ENCODE measurements at regions not wholly inside any gene's neighbourhood (a gene's known extent, or its start where the extent isn't known, plus 50 kb on each side); places are given as distances from the start of the nearest gene placed in this dataset.

DNA sequence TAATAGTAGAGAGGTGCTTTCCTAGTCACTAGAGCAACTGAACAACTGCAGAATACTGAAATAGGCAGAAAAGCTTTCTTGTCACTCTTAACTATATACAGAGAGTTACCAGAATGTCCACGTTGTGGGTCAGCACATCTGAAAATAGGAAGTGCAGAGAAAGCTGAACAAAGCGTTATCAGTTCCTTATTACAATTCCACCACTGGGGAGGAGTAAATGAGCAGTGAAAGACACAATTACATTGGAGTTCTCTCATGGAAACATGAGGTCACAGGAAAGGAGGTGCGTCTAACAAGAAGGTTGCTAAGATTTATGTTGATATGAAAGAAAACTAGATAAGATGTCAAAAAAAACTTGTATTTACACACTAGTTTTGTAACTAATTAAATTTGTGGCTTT is 461.9 kb upstream of the COX7C start:
- no peak for DNase-seq (ENCODE audit: low spot score)
- Histone ChIP-seq H3K27ac (no peak overlapping the region), H3K9ac (no peak overlapping the region), H3K9me3 (ENCODE audit: low read depth) (no peaks in the 10 kb centered on the region), H2AFZ (replicated peaks) (peak overlapping the region; percentile 58), H3K4me2 (no peak overlapping the region), H3K4me1 (peaks cover 5% of the 10 kb centered on the region), H3K4me3 (no peak overlapping the region), H3K27me3 (no peaks in the 10 kb centered on the region), H3K79me2 (ENCODE audit: low read depth) (no peaks in the 10 kb centered on the region), H4K20me1 (ENCODE audit: low read depth) (no peaks in the 10 kb centered on the region), H3K36me3 (no peaks in the 10 kb centered on the region), H3F3A (ENCODE audit: low read depth) (no peaks in the 10 kb centered on the region)
- H3K4me3 Mint-ChIP-seq, result no peak overlapping the region
- TF ChIP-seq, protein P1, sequence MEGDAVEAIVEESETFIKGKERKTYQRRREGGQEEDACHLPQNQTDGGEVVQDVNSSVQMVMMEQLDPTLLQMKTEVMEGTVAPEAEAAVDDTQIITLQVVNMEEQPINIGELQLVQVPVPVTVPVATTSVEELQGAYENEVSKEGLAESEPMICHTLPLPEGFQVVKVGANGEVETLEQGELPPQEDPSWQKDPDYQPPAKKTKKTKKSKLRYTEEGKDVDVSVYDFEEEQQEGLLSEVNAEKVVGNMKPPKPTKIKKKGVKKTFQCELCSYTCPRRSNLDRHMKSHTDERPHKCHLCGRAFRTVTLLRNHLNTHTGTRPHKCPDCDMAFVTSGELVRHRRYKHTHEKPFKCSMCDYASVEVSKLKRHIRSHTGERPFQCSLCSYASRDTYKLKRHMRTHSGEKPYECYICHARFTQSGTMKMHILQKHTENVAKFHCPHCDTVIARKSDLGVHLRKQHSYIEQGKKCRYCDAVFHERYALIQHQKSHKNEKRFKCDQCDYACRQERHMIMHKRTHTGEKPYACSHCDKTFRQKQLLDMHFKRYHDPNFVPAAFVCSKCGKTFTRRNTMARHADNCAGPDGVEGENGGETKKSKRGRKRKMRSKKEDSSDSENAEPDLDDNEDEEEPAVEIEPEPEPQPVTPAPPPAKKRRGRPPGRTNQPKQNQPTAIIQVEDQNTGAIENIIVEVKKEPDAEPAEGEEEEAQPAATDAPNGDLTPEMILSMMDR (IDR thresholded peaks at IDR 0.05), result no peak
- TF ChIP-seq EZH2 (IDR thresholded peaks at IDR 0.05) (no peak), EZH2phosphoT487 (IDR thresholded peaks at IDR 0.05) (no peak)
- no peak overlapping the region for H3K27ac Mint-ChIP-seq
- no peaks in the 10 kb centered on the region for H3K27me3 Mint-ChIP-seq (ENCODE audit: insufficient read depth, low read depth)
- no peaks in the 10 kb centered on the region for H3K9me3 Mint-ChIP-seq
- no peaks in the 10 kb centered on the region for H3K4me1 Mint-ChIP-seq
- H3K36me3 Mint-ChIP-seq, result no peaks in the 10 kb centered on the region

DNA sequence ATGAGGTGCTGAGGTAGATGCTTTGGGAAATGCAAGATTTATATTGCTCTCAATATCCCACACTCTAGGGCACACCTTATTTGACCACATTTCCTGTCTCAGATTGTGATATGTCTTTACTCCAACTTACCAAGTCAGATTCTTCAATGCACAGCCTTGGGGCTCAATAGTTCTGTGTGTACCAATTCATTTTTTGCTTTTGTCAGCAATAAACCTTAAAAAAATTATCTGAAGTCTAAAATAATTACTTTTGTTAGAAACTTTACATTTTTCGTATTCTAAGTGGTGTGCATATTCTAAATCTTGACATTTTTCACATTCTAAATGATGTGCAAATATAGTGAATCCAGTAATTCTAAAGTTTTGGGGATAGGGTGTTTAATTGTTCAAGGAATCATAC is 447.5 kb upstream of the COX7C start:
- no peak overlapping the region for H3K27ac Mint-ChIP-seq
- no peaks in the 10 kb centered on the region for H3K4me1 ChIP-seq
- no peak overlapping the region for H3K4me3 Mint-ChIP-seq

DNA sequence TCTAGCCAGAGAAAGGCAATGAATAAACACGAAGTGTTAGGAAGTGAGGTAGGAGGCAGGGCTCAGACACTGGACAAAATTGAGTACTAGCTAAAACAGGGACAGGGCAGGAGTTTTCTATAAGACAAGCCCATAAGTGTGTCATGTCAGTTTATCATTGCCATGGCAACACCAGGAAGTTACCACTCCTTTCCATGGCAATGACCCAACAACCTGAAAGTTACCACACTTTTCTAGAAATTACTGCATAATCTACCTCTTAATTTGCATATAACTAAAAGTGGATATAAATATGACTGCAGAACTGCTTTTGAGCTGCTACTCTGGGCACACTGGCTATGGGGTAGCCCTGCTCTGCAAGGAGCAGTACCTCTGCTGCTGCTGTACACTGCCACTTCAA is 442.5 kb upstream of the COX7C start:
- H3K27me3 Mint-ChIP-seq (ENCODE audit: insufficient read depth, low read depth), result no peaks in the 10 kb centered on the region
- Histone ChIP-seq H3K36me3 (no peaks in the 10 kb centered on the region), H3K4me2 (no peak overlapping the region), H3K9ac (no peak overlapping the region), H3K27me3 (no peaks in the 10 kb centered on the region), H3F3A (ENCODE audit: low read depth) (no peaks in the 10 kb centered on the region), H4K20me1 (ENCODE audit: low read depth) (no peaks in the 10 kb centered on the region), H3K27ac (no peak overlapping the region), H3K79me2 (ENCODE audit: low read depth) (no peaks in the 10 kb centered on the region), H3K9me3 (ENCODE audit: low read depth) (no peaks in the 10 kb centered on the region), H3K4me3 (no peak overlapping the region), H2AFZ (replicated peaks) (no peak overlapping the region), H3K4me1 (no peaks in the 10 kb centered on the region)
- H3K9me3 Mint-ChIP-seq, result no peaks in the 10 kb centered on the region
- H3K27ac Mint-ChIP-seq, result no peak overlapping the region
- H3K4me3 Mint-ChIP-seq, result no peak overlapping the region
- no peak for DNase-seq (ENCODE audit: low spot score)
- H3K36me3 Mint-ChIP-seq, result no peaks in the 10 kb centered on the region
- peaks cover 11% of the 10 kb centered on the region for H3K4me1 Mint-ChIP-seq
- TF ChIP-seq, protein P1 (IDR thresholded peaks at IDR 0.05), result no peak
- TF ChIP-seq EZH2 (IDR thresholded peaks at IDR 0.05) (no peak), EZH2phosphoT487 (IDR thresholded peaks at IDR 0.05) (no peak)

More for the DNA sequence above, 447.5 kb upstream of the COX7C start:
- H3K36me3 Mint-ChIP-seq, result no peaks in the 10 kb centered on the region
- no peaks in the 10 kb centered on the region for H3K79me2 ChIP-seq (ENCODE audit: low read depth)
- no peak overlapping the region for H3K27ac ChIP-seq
- H3K27me3 ChIP-seq, result no peaks in the 10 kb centered on the region
- no peak overlapping the region for H3K9ac ChIP-seq
- H3F3A ChIP-seq (ENCODE audit: low read depth), result no peaks in the 10 kb centered on the region
- no peak overlapping the region for H2AFZ ChIP-seq (replicated peaks)
- H4K20me1 ChIP-seq (ENCODE audit: low read depth), result no peaks in the 10 kb centered on the region
- H3K4me2 ChIP-seq, result no peak overlapping the region
- no peak for DNase-seq (ENCODE audit: low spot score)
- H3K4me3 ChIP-seq, result no peak overlapping the region
- H3K9me3 Mint-ChIP-seq, result peaks cover 3% of the 10 kb centered on the region
- H3K9me3 ChIP-seq (ENCODE audit: low read depth), result no peaks in the 10 kb centered on the region
- H3K4me1 Mint-ChIP-seq, result peaks cover 11% of the 10 kb centered on the region
- H3K36me3 ChIP-seq, result no peaks in the 10 kb centered on the region
- H3K27me3 Mint-ChIP-seq (ENCODE audit: insufficient read depth, low read depth), result no peaks in the 10 kb centered on the region
- TF ChIP-seq EZH2 (IDR thresholded peaks at IDR 0.05) (no peak), EZH2phosphoT487 (IDR thresholded peaks at IDR 0.05) (no peak)
- TF ChIP-seq, protein P1 (IDR thresholded peaks at IDR 0.05), result no peak

All from neural progenitor cell (in vitro differentiated cells).